GM19240 (cell line): ENCODE measurements at regions not wholly inside any gene's neighbourhood (a gene's known extent, or its start where the extent isn't known, plus 50 kb on each side); places are given as distances from the start of the nearest gene placed in this dataset.
"Not testable (repeated sequence)": the region's sequence is repeated elsewhere in the genome, so short reads cannot be mapped to it uniquely, and the experiment has no call there.

Experiments used
- DNase-seq: peaks from one replicate; pipeline ENCODE4 v3.0.0; 2011; ENCODE audit warnings: low spot score; ENCODE audit not compliant: insufficient read length

DNA sequence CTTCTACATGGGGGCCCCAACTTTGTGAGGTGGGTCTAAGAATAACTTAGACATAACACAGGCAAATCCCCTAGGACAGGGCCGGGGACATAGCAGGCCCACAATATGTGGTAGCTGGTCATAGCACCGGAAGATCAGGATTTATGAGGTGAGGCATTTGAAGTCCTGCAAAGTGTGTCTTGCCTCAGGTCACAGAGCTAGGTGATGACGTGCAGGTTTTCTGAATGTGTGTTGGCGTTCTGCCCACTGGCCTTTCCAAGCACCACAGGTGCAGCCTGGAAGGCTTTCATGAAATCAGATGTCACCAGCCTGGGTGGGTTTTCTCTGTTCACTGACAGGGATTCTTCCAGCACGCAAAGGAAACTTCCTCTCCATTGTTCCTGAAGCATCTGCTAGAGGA, 119.1 kb downstream of the LRATD1 start:
- DNase-seq: no peak

GRCh38 chr2:14752295-14752694, 119.8 kb downstream of the LRATD1 start:
- no peak for DNase-seq

DNA sequence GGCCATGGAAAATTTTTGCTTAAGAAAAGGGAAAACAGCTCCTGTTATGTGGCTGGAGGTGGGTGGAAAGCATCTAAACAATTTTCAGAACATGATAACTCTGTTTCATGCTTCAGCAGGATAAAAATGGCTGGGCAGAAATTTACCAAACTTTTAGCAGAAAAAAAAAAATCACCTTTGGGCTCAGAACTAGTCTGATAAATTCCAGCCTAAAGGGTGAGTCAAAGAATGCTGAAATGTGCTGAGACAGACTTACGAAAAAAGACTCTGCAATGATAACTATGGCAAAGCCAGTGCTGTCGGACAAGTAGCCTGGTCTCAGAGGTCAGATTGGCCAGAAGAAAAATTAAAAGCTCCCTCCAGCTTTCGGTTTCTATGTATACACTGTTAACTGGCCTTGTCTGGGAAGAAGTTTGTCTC, 123.6 kb downstream of the LRATD1 start:
- DNase-seq: no peak

GRCh38 chr2:14756981-14757657, 124.6 kb downstream of the LRATD1 start:
- DNase-seq: no peak

DNA sequence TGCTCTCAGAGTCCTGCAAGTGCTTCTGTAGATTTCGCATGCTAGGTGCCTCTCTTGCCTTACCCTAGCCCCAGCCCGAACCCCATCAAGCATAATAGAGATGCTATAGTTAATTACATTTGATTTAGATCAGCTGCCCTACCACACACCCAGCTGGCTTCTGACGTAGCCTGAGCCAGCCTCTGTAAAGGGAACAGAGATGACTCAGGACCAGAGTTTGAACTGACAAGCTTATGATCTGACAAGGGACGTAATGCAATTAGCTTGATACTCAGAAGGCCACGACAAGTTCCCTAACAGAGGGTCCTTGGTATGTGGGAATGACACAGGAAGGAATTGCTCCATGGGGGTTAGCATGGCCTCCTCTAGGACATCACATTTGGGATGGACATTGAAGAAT, 126.6 kb downstream of the LRATD1 start:
- no peak for DNase-seq

DNA sequence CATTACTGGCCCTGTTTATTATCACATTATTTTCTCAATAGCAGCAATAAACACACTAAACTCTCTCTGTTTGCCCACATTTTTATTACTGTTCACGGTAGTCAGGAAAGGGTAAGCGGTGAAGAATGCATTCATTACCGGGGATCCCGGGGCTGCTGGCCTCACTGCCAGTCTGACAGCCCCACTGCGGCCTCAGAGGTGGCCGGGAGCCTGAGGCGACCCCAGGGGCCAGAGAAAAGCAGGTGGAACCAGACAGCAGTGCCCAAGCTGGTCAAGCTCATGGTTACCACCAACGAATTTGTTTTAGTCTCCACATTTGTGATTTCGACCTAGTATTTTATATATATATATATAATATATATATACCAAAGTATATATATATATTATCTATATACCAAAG, 127.7 kb downstream of the LRATD1 start:
- DNase-seq: no peak

- DNase-seq: no peak
Measured at GRCh38 chr2:14761118-14761517, 128.6 kb downstream of the LRATD1 start.

- DNase-seq: no peak
Measured at GRCh38 chr2:14773696-14774095, 141.2 kb downstream of the LRATD1 start.

DNA sequence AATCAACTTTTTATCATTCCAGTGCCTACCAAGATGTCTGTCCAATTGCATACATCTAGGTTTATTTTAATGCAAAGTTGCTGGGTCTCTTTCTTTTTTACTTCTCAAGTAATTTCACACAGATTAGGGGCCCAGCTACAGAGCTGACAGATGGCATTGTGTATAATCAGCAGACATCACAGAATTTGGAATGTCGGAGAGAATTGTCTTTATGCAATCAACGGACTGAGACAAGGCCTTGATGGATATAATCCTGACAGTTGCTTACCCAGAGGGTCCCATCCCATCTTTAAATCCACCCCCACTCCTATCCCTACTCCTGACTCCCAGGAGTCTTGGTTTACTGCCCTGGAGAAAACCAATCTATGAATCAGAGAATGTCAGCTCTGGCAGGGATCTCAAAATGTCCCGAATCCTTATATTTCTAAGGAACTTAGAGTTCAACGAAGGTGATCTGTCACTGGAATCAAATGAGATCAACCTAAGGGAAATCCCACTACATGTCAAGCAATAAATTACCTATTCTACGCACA, 142.0 kb downstream of the LRATD1 start:
- DNase-seq: no peak

DNA sequence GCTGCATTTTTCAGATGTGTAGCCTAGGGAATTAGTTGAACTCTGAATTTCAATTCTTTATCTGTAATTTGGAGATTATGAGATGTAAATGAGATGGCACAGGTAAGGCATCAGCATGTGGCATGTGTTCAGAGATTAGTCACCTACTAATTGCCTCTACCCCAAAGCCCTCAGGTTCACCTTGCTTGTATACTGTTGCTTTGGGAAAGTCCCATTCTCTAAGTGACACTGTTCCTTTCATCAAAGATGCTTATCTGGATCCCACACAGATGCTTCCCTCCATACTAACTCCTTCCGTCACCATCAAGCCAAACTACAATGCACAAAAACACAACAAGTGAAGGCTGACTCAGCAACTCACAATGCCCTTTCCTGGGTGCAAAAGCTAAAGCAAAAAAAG, 143.7 kb downstream of the LRATD1 start:
- DNase-seq: no peak

DNA sequence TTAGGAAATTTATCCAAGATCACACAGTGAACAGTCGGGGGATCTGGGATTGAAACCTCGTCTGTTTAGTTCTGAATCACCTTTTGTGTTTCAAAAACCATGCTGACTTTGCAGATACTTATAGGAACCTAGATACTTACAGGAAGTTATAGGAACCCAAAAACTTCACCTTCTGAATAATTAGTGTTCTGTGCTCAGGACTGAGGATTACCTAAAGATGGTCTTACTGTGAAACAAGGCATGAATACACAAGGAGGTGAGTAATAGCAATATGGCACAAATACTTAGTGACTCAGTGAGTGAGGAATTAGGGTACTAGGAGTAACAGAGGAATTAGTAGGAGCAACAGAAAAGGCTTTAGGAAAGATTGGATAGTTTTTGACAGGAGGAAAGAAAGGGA, 145.5 kb downstream of the LRATD1 start:
- DNase-seq: no peak

GRCh38 chr2:14779252-14779651, 146.7 kb downstream of the LRATD1 start:
- DNase-seq: no peak

GRCh38 chr2:14781142-14781541, 148.6 kb downstream of the LRATD1 start:
- DNase-seq: no peak

GRCh38 chr2:14788814-14789213, 156.3 kb downstream of the LRATD1 start:
- not testable (repeated sequence) for DNase-seq

GRCh38 chr2:14790041-14790640, 157.6 kb downstream of the LRATD1 start:
- DNase-seq: no peak

DNA sequence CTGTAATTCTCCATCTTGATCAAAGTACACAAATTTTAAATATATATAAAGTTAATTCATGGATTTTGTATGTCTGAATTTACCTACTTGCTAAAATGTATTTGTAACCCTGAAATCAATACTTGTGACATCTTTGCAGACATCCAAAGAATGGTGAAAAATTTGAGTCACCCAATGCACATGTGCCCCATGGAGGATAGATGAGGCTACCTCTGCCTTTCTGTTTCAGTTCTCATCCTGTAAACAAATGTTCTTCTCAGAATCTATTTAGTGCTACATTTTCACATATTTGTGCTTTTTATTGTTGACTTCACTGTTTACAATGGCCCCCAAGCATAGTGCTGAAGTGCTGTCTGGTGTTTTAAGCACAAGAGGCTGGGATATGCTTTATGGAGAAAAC, 171.5 kb downstream of the LRATD1 start:
- DNase-seq: no peak

DNA sequence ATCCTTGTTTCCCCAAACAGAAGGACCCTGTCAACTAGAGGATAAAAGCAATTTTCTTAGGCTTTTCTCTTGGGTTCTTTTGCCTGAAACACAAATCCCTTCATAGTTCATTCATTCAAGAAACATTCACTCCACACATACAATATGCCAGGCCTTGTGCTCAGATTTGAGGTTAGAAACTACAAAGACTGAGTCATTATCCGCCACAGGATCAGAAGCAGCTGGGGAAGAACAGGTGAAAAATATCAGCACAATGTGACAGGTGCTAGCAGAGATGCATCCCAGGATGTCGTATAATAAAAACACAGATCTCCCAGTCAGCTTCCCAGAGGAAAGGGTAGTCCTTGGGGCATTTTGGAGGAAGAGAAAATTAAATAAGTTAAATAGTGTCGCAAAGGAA, 172.4 kb downstream of the LRATD1 start:
- DNase-seq: no peak

GRCh38 chr2:14806613-14807012, 174.1 kb downstream of the LRATD1 start:
- no peak for DNase-seq

DNA sequence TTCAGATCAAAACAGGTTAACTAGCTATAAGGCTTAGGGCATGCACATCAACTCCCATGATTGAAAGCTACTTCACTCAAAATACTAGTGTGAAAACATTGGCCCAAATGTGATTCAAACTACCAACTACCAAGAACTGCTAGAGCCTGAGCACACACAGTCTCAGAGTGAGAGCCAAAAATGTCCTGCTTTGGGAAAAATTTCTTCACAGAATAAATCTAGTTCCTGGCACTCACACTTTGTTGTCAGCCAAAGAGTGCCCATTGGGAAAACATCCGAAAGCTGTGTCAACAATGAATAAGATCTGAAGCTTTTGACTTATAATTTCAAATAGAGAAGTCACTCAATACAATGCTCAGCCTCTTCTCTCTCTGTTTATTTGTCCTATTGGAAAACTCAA, 182.7 kb downstream of the LRATD1 start:
- no peak for DNase-seq

DNA sequence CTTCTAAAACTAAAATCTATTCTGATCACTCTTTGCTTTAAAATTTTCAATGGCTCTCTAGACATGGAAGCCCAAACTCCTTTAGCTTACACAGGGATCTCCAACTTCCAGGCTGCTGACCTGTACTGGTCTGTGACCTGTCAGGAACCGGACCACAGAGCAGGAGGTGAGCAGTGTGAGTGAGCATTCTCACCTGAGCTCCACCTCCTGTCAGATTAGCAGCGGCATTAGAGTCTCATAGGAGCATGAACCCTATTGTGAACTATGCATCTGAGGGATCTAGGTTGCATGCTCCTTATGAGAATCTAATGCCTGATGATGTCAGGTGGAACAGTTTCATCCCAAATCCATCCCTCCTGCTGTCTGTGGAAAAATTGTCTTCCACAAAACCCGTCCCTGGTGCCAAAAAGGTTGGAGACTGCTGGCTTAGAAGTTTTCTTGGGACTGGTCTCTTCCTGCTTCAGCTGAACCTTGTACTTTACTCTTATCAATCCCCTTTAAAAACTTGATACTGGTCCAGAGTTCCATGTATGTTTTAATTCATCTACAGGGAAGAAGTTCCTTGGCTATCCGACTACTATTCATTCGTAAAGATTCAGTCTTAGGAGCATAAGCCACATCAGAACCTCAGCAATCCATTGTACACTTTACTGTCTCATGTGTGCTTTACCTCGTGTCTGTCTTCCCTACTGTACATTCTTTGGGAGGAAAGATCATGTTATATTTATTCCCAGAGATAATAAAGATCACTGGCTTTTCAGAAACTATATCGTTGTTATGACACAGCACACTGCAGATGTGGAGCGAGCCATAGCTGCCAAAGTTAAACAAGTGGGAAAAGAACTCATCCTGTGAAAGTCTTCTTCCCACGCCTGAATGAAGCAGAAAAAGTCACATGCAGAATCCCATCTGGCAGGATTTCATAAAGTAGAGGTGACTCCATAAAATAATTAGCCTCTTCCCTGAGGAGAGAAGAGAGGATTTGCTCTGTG, 183.8 kb downstream of the LRATD1 start:
- DNase-seq: no peak

- DNase-seq: no peak
Measured at GRCh38 chr2:14817848-14818247, 185.3 kb downstream of the LRATD1 start.

GRCh38 chr2:14826518-14826917, 194.0 kb downstream of the LRATD1 start:
- DNase-seq: no peak
